ENCODE measurements at regions not wholly inside any gene's neighbourhood (a gene's known extent, or its start where the extent isn't known, plus 50 kb on each side); places are given as distances from the start of the nearest gene placed in this dataset.

GRCh38 chr9:108088916-108089315, 599.3 kb upstream of the KLF4 start:
- TF ChIP-seq CTCF (IDR thresholded peaks at IDR 0.05; ENCODE audit: poor library complexity) (no peak), EZH2phosphoT487 (IDR thresholded peaks at IDR 0.05; ENCODE audit: low read depth, severe bottlenecking, unreplicated experiment) (no peak)
